ENCODE measurements at regions not wholly inside any gene's neighbourhood (a gene's known extent, or its start where the extent isn't known, plus 50 kb on each side); places are given as distances from the start of the nearest gene placed in this dataset.

DNA sequence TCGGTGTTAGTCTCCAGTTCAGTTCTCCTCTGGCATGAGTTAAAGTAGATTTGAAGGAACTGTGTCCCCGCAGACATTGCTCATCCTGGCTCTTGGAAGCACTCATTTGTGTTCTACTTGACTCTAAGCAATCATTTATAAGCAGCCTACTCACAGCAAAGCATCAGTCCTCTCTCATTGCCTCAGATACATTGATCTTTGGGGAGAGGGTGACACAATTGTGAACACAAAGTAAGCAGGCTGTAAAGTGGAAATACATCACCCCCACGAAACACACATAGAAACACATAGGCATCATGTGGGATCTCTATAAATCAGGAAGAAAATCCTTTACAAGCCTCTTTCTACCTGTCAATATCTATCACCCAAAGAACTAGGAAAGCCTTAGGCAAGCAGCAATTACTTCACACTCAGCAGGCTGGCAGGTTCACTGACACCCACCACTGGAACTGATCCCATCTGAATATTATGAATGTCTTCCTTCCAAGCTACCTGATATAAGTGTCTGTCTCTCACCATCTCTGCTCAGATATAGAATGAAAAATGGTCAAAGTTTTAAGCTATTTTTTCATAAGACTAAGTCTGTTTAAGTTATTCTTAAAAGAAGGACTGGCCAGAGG is 675.8 kb downstream of the HACE1 start:
- intact Hi-C loops (cut with DNase I): no loop called here

DNA sequence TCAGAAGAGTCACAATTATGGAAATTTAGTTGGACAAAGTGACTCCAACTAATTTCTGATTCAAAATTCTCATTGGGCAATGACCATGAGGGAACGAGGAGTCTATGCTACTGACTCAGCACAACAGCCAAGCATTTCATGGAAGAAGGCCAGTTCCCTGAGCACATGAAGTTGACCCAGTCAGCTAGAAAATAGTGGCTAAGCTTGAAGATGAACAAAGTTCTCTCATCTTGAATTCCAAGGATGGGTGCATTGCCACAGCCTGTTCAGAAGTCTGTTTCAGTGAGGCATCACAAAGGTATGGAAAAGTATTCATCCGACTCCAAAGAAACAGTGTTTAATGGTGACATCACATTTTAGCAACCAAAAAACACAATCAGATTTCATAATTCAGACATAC is 676.9 kb downstream of the HACE1 start:
- whole genome bisulfite sequencing, 2 donors: 61 to 78% methylated on average over 2 of the region's 2 CpGs
- TF ChIP-seq, protein P1, sequence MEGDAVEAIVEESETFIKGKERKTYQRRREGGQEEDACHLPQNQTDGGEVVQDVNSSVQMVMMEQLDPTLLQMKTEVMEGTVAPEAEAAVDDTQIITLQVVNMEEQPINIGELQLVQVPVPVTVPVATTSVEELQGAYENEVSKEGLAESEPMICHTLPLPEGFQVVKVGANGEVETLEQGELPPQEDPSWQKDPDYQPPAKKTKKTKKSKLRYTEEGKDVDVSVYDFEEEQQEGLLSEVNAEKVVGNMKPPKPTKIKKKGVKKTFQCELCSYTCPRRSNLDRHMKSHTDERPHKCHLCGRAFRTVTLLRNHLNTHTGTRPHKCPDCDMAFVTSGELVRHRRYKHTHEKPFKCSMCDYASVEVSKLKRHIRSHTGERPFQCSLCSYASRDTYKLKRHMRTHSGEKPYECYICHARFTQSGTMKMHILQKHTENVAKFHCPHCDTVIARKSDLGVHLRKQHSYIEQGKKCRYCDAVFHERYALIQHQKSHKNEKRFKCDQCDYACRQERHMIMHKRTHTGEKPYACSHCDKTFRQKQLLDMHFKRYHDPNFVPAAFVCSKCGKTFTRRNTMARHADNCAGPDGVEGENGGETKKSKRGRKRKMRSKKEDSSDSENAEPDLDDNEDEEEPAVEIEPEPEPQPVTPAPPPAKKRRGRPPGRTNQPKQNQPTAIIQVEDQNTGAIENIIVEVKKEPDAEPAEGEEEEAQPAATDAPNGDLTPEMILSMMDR (IDR thresholded peaks at IDR 0.05): no peak
- Histone ChIP-seq H3K27me3 (no peaks in the 10 kb centered on the region), H3K4me3 (no peak overlapping the region), H3K4me1 (no peaks in the 10 kb centered on the region), H3K9me3 (no peaks in the 10 kb centered on the region), H3K36me3 (no peaks in the 10 kb centered on the region), H3K27ac (no peak overlapping the region)
- DNase-seq: no peak
- intact Hi-C loops (cut with DNase I): no loop called here
- no peak for ATAC-seq
- FAIRE-seq: no peak

More for the DNA sequence above, 675.8 kb downstream of the HACE1 start:
- H3K27me3 ChIP-seq: no peaks in the 10 kb centered on the region
- no peak overlapping the region for H3K27ac ChIP-seq
- no peak overlapping the region for H3K4me3 ChIP-seq
- H3K36me3 ChIP-seq: no peaks in the 10 kb centered on the region
- DNase-seq: no peak
- ATAC-seq: no peak
- TF ChIP-seq, protein P1 (IDR thresholded peaks at IDR 0.05): no peak
- H3K9me3 ChIP-seq: no peaks in the 10 kb centered on the region
- no peaks in the 10 kb centered on the region for H3K4me1 ChIP-seq
- no peak for FAIRE-seq
- 76 to 83% methylated on average over 3 of the region's 3 CpGs for WGBS, 2 donors

DNA sequence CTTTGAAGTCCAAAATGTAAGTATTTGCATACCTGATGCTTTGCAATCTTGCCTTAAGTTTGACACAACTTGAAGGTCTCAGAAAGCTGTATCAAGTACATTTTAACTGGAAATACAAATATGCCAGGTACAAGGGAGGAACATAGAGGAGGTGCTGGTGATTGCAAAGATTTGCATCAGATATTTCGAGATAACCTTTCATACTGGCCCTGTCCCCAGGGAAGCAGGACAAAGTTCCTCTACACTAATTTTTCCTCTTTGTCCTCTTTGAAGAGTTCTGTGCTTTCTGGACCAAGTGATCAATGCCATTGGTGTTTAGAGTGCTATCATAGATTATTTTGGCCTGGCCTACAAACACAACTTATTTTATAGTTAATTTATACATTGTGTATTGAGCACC is 686.1 kb downstream of the HACE1 start:
- no peaks in the 10 kb centered on the region for H3K9me3 ChIP-seq
- no peaks in the 10 kb centered on the region for H3K36me3 ChIP-seq
- DNase-seq (no peak), ATAC-seq (no peak), FAIRE-seq (no peak)
- H3K27ac ChIP-seq: no peak overlapping the region
- no peaks in the 10 kb centered on the region for H3K4me1 ChIP-seq
- H3K4me3 ChIP-seq: no peak overlapping the region
- WGBS, 2 donors: 44 to 58% methylated on average over 1 of the region's 1 CpG
- intact Hi-C loops (cut with DNase I): no loop called here
- H3K27me3 ChIP-seq: no peaks in the 10 kb centered on the region
- TF ChIP-seq, protein P1 (IDR thresholded peaks at IDR 0.05): no peak

DNA sequence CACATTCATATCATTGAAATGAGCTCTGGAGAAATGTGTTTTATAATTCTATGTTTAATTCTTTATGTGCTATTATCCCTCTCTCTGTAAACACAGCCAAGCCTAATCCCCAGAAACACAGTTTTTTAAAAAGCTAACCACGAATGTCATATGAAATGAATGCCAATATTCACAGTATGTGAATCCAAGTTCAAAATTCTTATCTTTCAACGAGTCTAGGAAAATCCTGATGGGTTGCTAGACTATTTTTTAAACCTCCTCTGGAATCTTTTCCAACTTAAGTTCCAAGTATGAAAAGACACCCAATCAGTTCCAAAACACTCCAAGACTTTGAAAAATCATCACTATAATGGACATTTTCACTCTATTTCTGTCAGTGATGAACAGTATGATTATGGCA is 689.3 kb downstream of the HACE1 start:
- no peak for FAIRE-seq
- Histone ChIP-seq H3K27ac (no peak overlapping the region), H3K4me3 (no peak overlapping the region), H3K4me1 (no peaks in the 10 kb centered on the region), H3K36me3 (no peaks in the 10 kb centered on the region), H3K27me3 (no peaks in the 10 kb centered on the region), H3K9me3 (no peaks in the 10 kb centered on the region)
- TF ChIP-seq, protein P1 (IDR thresholded peaks at IDR 0.05): no peak
- ATAC-seq: no peak
- 36% methylated on average over 2 of the region's 2 CpGs for WGBS, 2 donors
- intact Hi-C loops (cut with DNase I): no loop called here
- DNase-seq: no peak

DNA sequence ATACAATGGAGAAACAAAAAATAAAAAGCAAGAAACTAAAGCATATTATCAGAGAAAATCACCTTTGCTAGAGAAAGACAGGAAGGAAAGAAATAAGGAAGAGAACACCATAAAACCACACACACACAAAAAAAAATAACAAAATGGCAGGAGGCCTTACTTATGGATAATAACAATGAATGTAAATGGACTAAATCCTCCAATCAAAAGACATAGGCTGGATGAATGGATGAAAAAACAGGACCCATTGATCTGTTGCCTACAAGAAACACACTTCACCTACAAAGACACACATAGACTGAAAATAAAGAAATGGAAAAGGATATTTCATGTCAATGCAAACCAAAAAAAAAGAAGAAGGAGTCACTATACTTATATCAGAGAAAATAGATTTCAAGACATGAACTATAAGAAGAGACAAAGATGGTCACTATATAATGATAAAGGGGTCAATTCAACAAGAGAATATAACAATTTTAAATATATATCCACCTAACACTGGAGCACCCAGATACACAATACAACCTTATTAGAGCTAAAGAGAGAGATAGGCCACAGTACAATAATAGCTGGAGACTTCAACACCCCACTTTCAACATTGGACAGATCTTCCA is 693.6 kb downstream of the HACE1 start:
- FAIRE-seq (no peak), DNase-seq (no peak), ATAC-seq (no peak)
- H3K27ac ChIP-seq: no peak overlapping the region
- H3K9me3 ChIP-seq: no peaks in the 10 kb centered on the region
- intact Hi-C loops (cut with DNase I): no loop called here
- TF ChIP-seq, protein P1 (IDR thresholded peaks at IDR 0.05): no peak
- no peak overlapping the region for H3K4me3 ChIP-seq
- H3K36me3 ChIP-seq: no peaks in the 10 kb centered on the region
- H3K27me3 ChIP-seq: no peaks in the 10 kb centered on the region
- no peaks in the 10 kb centered on the region for H3K4me1 ChIP-seq

All from pancreas (tissue), 10 donors.